PFSK-1 (cell line): ENCODE measurements at regions not wholly inside any gene's neighbourhood (a gene's known extent, or its start where the extent isn't known, plus 50 kb on each side); places are given as distances from the start of the nearest gene placed in this dataset.

ENCODE experiments used
- FOXP2 ChIP-seq: optimal IDR thresholded peaks from 2 replicates; pipeline ENCODE3; 2011; ENCODE audit warnings: borderline replicate concordance, control low read depth, inconsistent platforms; ENCODE audit not compliant: insufficient read depth; ENCODE audit errors: extremely low read length, extremely low read depth
- POLR2AphosphoS5 ChIP-seq: IDR thresholded peaks from 2 replicates; pipeline ENCODE4 v1.6.1; 2012; ENCODE audit warnings: low read depth, mild to moderate bottlenecking, control low read depth, low read length, moderate library complexity
- SIN3A ChIP-seq: IDR thresholded peaks from 2 replicates; pipeline ENCODE4 v1.6.1; 2012; ENCODE audit warnings: mild to moderate bottlenecking, low read length, moderate library complexity, borderline replicate concordance; ENCODE audit not compliant: insufficient read depth
- TAF1 ChIP-seq: IDR thresholded peaks from 2 replicates; pipeline ENCODE4 v1.6.1; 2012; ENCODE audit warnings: low read length, control low read depth, borderline replicate concordance; ENCODE audit not compliant: insufficient read depth
- TF ChIP-seq, protein P1 (sequence below), 2 experiments: IDR thresholded peaks; 2 replicates each; pipeline versions ENCODE4 v1.6.1 to v1.8.0; 2011 to 2012; ENCODE audit warnings: low read depth in 2 of 2, low read length in 2 of 2, control low read depth in 1 of 2, inconsistent platforms in 1 of 2, mild to moderate bottlenecking in 1 of 2, moderate library complexity in 1 of 2; ENCODE audit not compliant: insufficient read depth in 1 of 2

DNA sequence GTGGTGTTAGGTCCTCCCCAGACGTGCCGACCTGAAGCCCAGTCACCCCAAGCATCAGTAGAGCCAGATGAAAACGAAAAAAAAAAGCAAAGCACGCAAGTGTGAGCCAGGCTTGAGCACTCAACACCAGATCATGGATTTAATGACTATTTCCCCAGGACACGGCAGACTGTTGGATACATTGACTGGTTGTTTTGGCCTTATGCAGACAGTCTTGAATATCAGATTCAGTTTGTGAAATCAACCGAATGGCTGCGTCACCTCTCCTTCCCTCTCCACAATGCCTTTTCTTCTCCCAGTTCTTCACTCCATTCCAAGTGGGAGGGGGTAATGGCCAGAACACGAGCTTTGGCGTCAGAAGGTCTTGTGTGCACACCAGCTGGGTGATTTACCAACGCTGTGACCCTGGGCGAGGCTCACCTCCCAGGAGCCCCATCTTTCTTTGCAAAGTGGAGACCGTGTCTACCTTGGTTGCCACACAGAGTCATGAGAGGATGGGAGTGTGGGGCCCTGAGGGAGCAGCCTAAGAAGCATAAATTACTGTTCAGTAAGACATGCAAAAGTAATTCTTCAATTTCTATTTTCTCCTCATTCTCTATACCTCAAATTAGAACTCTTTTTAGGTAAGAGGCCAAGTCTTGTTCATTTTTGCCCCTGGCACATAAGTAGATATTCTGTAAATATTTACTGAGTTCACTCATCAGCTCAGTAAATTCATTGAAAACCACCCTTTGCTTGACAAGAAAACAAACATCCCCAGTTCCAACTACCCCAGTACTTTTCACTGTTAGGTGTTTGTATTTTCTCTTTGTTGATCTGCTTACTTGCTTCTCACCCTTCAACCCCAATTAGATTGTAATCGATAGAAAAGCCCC is 181.1 kb upstream of the COPS8 start:
- TF ChIP-seq FOXP2, result no peak
- TF ChIP-seq, protein P1, sequence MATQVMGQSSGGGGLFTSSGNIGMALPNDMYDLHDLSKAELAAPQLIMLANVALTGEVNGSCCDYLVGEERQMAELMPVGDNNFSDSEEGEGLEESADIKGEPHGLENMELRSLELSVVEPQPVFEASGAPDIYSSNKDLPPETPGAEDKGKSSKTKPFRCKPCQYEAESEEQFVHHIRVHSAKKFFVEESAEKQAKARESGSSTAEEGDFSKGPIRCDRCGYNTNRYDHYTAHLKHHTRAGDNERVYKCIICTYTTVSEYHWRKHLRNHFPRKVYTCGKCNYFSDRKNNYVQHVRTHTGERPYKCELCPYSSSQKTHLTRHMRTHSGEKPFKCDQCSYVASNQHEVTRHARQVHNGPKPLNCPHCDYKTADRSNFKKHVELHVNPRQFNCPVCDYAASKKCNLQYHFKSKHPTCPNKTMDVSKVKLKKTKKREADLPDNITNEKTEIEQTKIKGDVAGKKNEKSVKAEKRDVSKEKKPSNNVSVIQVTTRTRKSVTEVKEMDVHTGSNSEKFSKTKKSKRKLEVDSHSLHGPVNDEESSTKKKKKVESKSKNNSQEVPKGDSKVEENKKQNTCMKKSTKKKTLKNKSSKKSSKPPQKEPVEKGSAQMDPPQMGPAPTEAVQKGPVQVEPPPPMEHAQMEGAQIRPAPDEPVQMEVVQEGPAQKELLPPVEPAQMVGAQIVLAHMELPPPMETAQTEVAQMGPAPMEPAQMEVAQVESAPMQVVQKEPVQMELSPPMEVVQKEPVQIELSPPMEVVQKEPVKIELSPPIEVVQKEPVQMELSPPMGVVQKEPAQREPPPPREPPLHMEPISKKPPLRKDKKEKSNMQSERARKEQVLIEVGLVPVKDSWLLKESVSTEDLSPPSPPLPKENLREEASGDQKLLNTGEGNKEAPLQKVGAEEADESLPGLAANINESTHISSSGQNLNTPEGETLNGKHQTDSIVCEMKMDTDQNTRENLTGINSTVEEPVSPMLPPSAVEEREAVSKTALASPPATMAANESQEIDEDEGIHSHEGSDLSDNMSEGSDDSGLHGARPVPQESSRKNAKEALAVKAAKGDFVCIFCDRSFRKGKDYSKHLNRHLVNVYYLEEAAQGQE (IDR thresholded peaks at IDR 0.05; ENCODE audit: insufficient read depth in 1 of 2, low read depth in 2 of 2, low read length in 2 of 2), result no peak

DNA sequence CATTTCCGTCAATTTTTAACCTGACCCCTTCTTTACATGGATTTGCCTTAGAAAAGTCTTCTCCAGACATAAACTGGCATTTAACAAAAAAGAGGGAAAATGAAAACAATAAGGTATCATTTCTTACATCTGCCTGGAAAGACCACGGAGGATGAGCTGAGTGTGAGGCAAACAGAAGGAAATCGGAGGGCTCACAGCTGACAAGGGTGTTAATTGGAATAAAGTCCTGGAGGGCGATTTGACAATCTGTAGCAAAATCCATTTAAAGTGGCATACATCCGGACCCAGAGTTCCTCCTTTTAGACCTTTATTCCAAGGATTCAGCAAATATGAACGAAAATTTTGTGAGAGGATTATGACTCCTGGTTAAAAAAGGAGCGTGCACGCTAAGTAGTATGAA is 179.7 kb upstream of the COPS8 start:
- TF ChIP-seq, protein P1 (IDR thresholded peaks at IDR 0.05; ENCODE audit: insufficient read depth in 1 of 2, low read depth in 2 of 2, low read length in 2 of 2), result no peak
- no peak for TF ChIP-seq FOXP2
- TF ChIP-seq POLR2AphosphoS5, result no peak
- TF ChIP-seq TAF1, result no peak
- TF ChIP-seq SIN3A, result no peak

DNA sequence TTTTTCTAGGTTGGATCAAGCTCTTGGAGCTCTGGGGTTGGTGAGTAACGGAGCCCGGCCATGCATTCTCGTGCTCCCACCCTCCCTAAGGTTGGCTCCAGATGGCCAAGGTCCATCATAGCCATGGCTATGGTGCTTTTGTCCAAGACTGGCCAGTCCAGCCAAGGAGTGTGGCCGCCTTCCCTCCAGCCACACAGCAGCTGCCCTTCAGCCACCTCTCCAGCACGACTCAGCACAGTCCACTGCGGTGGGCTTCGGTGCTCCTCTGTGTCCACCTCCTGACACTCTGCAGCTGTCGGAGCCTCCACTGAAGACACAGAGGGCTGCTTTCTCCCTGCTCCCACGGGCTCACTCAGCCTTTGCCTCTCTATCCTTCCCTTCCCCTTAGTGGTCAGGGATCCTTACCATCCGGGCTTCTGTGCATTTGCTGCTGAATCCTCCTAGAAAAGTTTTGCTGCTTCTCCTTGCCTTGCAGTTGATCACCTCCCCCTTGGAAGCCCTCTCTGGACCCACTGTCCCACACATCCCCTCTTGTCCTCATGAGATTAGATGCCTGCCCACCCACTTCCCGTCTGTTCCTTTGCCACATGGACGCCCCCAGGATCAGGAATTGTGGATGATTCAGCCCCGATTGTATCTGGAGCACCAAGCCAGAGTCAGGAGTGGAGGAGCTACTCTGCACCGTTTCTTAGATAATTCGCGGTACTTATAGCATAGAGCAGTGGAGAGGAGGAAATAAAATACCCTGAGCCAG is 177.1 kb upstream of the COPS8 start:
- TF ChIP-seq TAF1 (no peak), POLR2AphosphoS5 (no peak)

DNA sequence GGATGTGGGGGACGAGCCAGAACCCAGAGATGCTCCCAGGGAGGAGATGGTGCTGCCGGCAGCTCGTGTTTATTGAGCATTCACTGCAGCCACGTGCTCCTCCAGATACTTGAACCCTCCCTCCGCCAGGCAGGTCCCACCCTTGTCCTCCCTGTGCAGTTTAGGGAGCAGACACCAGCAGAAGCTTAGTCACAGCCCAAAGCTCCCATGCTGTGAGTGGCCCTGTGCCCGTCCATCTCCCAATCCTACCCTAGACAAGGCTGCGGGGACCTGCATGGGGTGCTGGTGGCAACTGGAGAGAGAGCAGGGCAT is 176.5 kb upstream of the COPS8 start:
- TF ChIP-seq POLR2AphosphoS5, result no peak

DNA sequence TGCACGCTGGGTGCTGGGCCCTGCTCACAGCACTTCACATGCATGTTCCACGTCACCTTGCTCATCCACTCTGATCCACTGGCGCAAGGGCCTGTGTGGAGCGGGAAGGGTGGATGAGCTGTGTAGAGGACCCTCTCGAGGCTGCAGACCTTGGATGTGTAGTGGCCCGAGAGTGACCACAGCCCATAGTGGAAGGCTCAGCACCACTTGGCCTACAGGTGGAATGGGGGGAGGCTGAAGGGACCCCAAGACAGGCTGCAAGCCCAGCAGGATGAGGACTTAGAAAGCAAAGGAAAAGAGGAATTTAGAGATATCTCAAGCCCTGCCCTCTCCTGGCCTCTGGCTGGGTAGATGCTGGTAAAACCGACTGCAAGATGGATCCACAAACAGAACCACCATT is 175.9 kb upstream of the COPS8 start:
- TF ChIP-seq TAF1 (no peak), SIN3A (no peak), FOXP2 (no peak), POLR2AphosphoS5 (no peak)
- TF ChIP-seq, protein P1 (IDR thresholded peaks at IDR 0.05; ENCODE audit: insufficient read depth in 1 of 2, low read depth in 2 of 2, low read length in 2 of 2), result no peak

DNA sequence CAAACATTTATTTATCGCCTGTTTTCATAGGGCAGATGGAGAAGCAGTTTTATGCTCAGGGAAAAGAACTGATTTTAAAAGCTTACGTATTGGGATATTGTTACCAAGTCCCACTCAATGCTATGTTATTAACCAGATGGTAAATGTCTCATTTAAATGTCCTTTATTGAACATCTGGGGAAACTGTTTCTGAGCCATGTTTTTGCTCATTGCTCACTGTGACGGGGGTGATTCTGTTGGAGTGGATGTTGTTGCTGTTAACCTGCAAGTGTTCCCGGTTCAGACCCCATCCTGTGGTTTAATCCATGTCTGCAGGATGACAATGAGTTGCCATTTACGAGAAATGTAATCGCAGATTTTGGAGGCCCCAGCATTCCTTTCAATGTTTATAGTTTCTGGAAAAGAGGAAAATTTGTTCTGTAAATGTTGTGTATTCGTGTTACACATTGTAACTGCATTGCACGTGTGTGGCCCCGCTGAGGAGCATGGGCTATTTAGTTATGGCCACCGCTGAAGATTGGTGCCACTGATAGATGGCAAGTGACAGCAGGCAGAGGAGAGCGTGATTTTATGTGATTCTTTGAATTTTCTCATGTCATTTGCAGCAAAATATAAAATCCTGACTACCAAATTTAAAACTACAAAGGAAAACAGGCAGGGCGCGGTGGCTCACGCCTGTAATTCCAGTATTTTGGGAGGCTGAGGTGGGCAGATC is 174.8 kb upstream of the COPS8 start:
- TF ChIP-seq SIN3A (no peak), POLR2AphosphoS5 (no peak), TAF1 (no peak), FOXP2 (no peak)
- TF ChIP-seq, protein P1 (IDR thresholded peaks at IDR 0.05; ENCODE audit: insufficient read depth in 1 of 2, low read depth in 2 of 2, low read length in 2 of 2), result no peak
